ENCODE measurements at regions not wholly inside any gene's neighbourhood (a gene's known extent, or its start where the extent isn't known, plus 50 kb on each side); places are given as distances from the start of the nearest gene placed in this dataset.
A peak's percentile ranks its signal among the peaks of the same experiment; 100 is the strongest.

GRCh38 chrX:30975467-30975866 lies 86.4 kb upstream of the TAB3 start:
- Histone ChIP-seq H3K9me3 (ENCODE audit: control insufficient read depth in 4 of 4, low read length in 3 of 4) (no peaks in the 10 kb centered on the region), H3K36me3 (ENCODE audit: control insufficient read depth in 4 of 4, insufficient read depth in 3 of 4, low read depth in 1 of 4, low read length in 3 of 4) (no peaks in the 10 kb centered on the region), H3K4me1 (ENCODE audit: control insufficient read depth in 4 of 4, insufficient read depth in 4 of 4, low read length in 3 of 4) (no peaks in the 10 kb centered on the region), H3K27ac (ENCODE audit: low read depth in 1 of 2, low read length in 2 of 2) (no peak overlapping the region), H3K27me3 (ENCODE audit: control insufficient read depth in 4 of 4, insufficient read depth in 4 of 4, low read length in 3 of 4) (no peaks in the 10 kb centered on the region), H3K9ac (ENCODE audit: low read depth in 1 of 2, low read length in 2 of 2) (no peak overlapping the region), H3K4me3 (ENCODE audit: low read depth in 1 of 3, low read length in 3 of 3) (no peak overlapping the region)
- no peak for DNase-seq (ENCODE audit: low spot score)
- TF ChIP-seq HNF4A (conservative IDR thresholded peaks at IDR 0.05): peak; percentile 24 to 65
- TF ChIP-seq TAF1 (conservative IDR thresholded peaks at IDR 0.05): no peak

- WGBS: 76% methylated on average over 5 of the region's 5 CpGs
- TF ChIP-seq JUND (IDR thresholded peaks at IDR 0.05) (no peak), YY1 (IDR thresholded peaks at IDR 0.05) (no peak), RXRA (IDR thresholded peaks at IDR 0.05) (no peak), SP1 (IDR thresholded peaks at IDR 0.05) (no peak), REST (IDR thresholded peaks at IDR 0.05) (no peak), EGR1 (IDR thresholded peaks at IDR 0.05; ENCODE audit: low read depth in 2 of 2) (no peak), HNF4G (IDR thresholded peaks at IDR 0.05) (no peak), NR2F2 (IDR thresholded peaks at IDR 0.05) (no peak), HNF4A (conservative IDR thresholded peaks at IDR 0.05) (no peak), CTCF (IDR thresholded peaks at IDR 0.05; ENCODE audit: low read depth, low read length, missing input control) (no peak), TAF1 (conservative IDR thresholded peaks at IDR 0.05) (no peak), GABPA (IDR thresholded peaks at IDR 0.05 in 1 of 2, conservative IDR thresholded peaks at IDR 0.05 in 1 of 2) (no peak), FOXA1 (IDR thresholded peaks at IDR 0.05) (no peak), FOXA2 (IDR thresholded peaks at IDR 0.05) (no peak), RAD21 (IDR thresholded peaks at IDR 0.05) (no peak), MAX (IDR thresholded peaks at IDR 0.05) (no peak)
- TF ChIP-seq, protein P1, sequence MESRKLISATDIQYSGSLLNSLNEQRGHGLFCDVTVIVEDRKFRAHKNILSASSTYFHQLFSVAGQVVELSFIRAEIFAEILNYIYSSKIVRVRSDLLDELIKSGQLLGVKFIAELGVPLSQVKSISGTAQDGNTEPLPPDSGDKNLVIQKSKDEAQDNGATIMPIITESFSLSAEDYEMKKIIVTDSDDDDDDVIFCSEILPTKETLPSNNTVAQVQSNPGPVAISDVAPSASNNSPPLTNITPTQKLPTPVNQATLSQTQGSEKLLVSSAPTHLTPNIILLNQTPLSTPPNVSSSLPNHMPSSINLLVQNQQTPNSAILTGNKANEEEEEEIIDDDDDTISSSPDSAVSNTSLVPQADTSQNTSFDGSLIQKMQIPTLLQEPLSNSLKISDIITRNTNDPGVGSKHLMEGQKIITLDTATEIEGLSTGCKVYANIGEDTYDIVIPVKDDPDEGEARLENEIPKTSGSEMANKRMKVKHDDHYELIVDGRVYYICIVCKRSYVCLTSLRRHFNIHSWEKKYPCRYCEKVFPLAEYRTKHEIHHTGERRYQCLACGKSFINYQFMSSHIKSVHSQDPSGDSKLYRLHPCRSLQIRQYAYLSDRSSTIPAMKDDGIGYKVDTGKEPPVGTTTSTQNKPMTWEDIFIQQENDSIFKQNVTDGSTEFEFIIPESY (IDR thresholded peaks at IDR 0.05): no peak
- TF ChIP-seq, protein P2, sequence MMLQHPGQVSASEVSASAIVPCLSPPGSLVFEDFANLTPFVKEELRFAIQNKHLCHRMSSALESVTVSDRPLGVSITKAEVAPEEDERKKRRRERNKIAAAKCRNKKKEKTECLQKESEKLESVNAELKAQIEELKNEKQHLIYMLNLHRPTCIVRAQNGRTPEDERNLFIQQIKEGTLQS (IDR thresholded peaks at IDR 0.05): no peak
Observed at GRCh38 chrX:30973784-30974427, 84.9 kb upstream of the TAB3 start.

More at GRCh38 chrX:30973784-30974427, 84.9 kb upstream of the TAB3 start:
- no peaks in the 10 kb centered on the region for H3K9me3 ChIP-seq (ENCODE audit: control insufficient read depth in 4 of 4, low read length in 3 of 4)
- no peaks in the 10 kb centered on the region for H3K27me3 ChIP-seq (ENCODE audit: control insufficient read depth in 4 of 4, insufficient read depth in 4 of 4, low read length in 3 of 4)
- H3K36me3 ChIP-seq (ENCODE audit: control insufficient read depth in 4 of 4, insufficient read depth in 3 of 4, low read depth in 1 of 4, low read length in 3 of 4): no peaks in the 10 kb centered on the region
- no peak overlapping the region for H3K9ac ChIP-seq (ENCODE audit: low read depth in 1 of 2, low read length in 2 of 2)
- DNase-seq (ENCODE audit: low spot score): no peak
- H3K4me3 ChIP-seq (ENCODE audit: low read depth in 1 of 3, low read length in 3 of 3): no peak overlapping the region
- H3K27ac ChIP-seq (ENCODE audit: low read depth in 1 of 2, low read length in 2 of 2): no peak overlapping the region
- no peaks in the 10 kb centered on the region for H3K4me1 ChIP-seq (ENCODE audit: control insufficient read depth in 4 of 4, insufficient read depth in 4 of 4, low read length in 3 of 4)

Data from liver (tissue), 8 donors.